Cerebellar cortex (tissue), 1 donor: ENCODE measurements at regions not wholly inside any gene's neighbourhood (a gene's known extent, or its start where the extent isn't known, plus 50 kb on each side); places are given as distances from the start of the nearest gene placed in this dataset.

Experiments used
- DNase-seq: peaks from one replicate; pipeline ENCODE4 v3.0.0-alpha.2; 2015; ENCODE audit warnings: low spot score

- peak; percentile 16 for DNase-seq
These were observed 50.3 kb upstream of the SORBS2 start for GRCh38 chr4:185862340-185862739.

GRCh38 chr4:185863946-185864345 lies 52.0 kb upstream of the SORBS2 start:
- DNase-seq, result no peak

- DNase-seq, result no peak
These were observed 53.9 kb upstream of the SORBS2 start for GRCh38 chr4:185865901-185866328.

GRCh38 chr4:185867770-185868169 lies 55.8 kb upstream of the SORBS2 start:
- peak; percentile 13 for DNase-seq

GRCh38 chr4:185868983-185869382 lies 57.0 kb upstream of the SORBS2 start:
- DNase-seq, result no peak

GRCh38 chr4:185869427-185869826 lies 57.4 kb upstream of the SORBS2 start:
- DNase-seq, result no peak

- no peak for DNase-seq
These were observed 58.4 kb upstream of the SORBS2 start for GRCh38 chr4:185870366-185870765.

- DNase-seq, result no peak
These were observed 60.9 kb upstream of the SORBS2 start for GRCh38 chr4:185872747-185873380.

- DNase-seq, result no peak
These were observed 62.7 kb upstream of the SORBS2 start for GRCh38 chr4:185874516-185875230.

GRCh38 chr4:185875316-185875907 lies 63.4 kb upstream of the SORBS2 start:
- no peak for DNase-seq

- no peak for DNase-seq
These were observed 66.6 kb upstream of the SORBS2 start for GRCh38 chr4:185878633-185879032.

GRCh38 chr4:185879666-185880312 lies 67.8 kb upstream of the SORBS2 start:
- no peak for DNase-seq

GRCh38 chr4:185880571-185880970 lies 68.6 kb upstream of the SORBS2 start:
- DNase-seq, result no peak

- DNase-seq, result no peak
These were observed 69.4 kb upstream of the SORBS2 start for GRCh38 chr4:185881430-185881829.

- DNase-seq, result no peak
These were observed 71.6 kb upstream of the SORBS2 start for GRCh38 chr4:185883591-185883990.

GRCh38 chr4:185885075-185885474 lies 73.1 kb upstream of the SORBS2 start:
- DNase-seq, result no peak

- DNase-seq, result no peak
These were observed 73.6 kb upstream of the SORBS2 start for GRCh38 chr4:185885604-185886003.

GRCh38 chr4:185886832-185887524 lies 75.0 kb upstream of the SORBS2 start:
- DNase-seq, result no peak

GRCh38 chr4:185888676-185889075 lies 76.7 kb upstream of the SORBS2 start:
- no peak for DNase-seq

- no peak for DNase-seq
These were observed 77.6 kb upstream of the SORBS2 start for GRCh38 chr4:185889585-185889984.

- no peak for DNase-seq
These were observed 78.2 kb upstream of the SORBS2 start for GRCh38 chr4:185890196-185890595.

GRCh38 chr4:185892165-185892564 lies 80.2 kb upstream of the SORBS2 start:
- DNase-seq, result no peak
